Memory B cell (primary cell): ENCODE measurements at regions not wholly inside any gene's neighbourhood (a gene's known extent, or its start where the extent isn't known, plus 50 kb on each side); places are given as distances from the start of the nearest gene placed in this dataset.

ENCODE experiments used
- ATAC-seq: fragments of 150-1000 bp; cut with Tn5 transposase; 2 replicates; pipeline ENCODE4 v1.10.0; 2021; ENCODE audit warnings: low read depth, mild to moderate bottlenecking, moderate library complexity
- DNase-seq, 2 donors: peaks; one replicate each; pipeline ENCODE4 v3.0.0; 2022; ENCODE audit warnings: low spot score in 2 of 2
- H3K27ac Mint-ChIP-seq: one replicate; pipeline ENCODE4 v1.8.0; 2022; ENCODE audit warnings: mild to moderate bottlenecking, moderate library complexity, mixed read lengths
- H3K27me3 Mint-ChIP-seq: one replicate; pipeline ENCODE4 v1.8.0; 2022; ENCODE audit warnings: mixed read lengths
- H3K36me3 Mint-ChIP-seq: one replicate; pipeline ENCODE4 v1.8.0; 2022; ENCODE audit warnings: mild to moderate bottlenecking, mixed read lengths
- H3K4me1 Mint-ChIP-seq: one replicate; pipeline ENCODE4 v1.8.0; 2022; ENCODE audit warnings: mixed read lengths
- H3K4me3 Mint-ChIP-seq: one replicate; pipeline ENCODE4 v1.8.0; 2022; ENCODE audit warnings: mild to moderate bottlenecking, moderate library complexity, mixed read lengths
- H3K9me3 Mint-ChIP-seq: one replicate; pipeline ENCODE4 v1.8.0; 2022; ENCODE audit warnings: mixed read lengths

- no peaks in the 10 kb centered on the region for H3K9me3 Mint-ChIP-seq
- ATAC-seq (no peak), DNase-seq (no peak)
- no peak overlapping the region for H3K4me3 Mint-ChIP-seq
- H3K4me1 Mint-ChIP-seq, result peaks cover 6% of the 10 kb centered on the region
- H3K36me3 Mint-ChIP-seq, result no peaks in the 10 kb centered on the region
- peaks cover 27% of the 10 kb centered on the region for H3K27me3 Mint-ChIP-seq
- H3K27ac Mint-ChIP-seq, result no peak overlapping the region
These were observed 131.6 kb downstream of the TPRA1 start for GRCh38 chr3:127458696-127459604.

- ATAC-seq (no peak), DNase-seq (no peak)
- H3K4me3 Mint-ChIP-seq, result no peak overlapping the region
- peaks cover 6% of the 10 kb centered on the region for H3K4me1 Mint-ChIP-seq
- no peaks in the 10 kb centered on the region for H3K36me3 Mint-ChIP-seq
- peaks cover 26% of the 10 kb centered on the region for H3K27me3 Mint-ChIP-seq
- no peak overlapping the region for H3K27ac Mint-ChIP-seq
- no peaks in the 10 kb centered on the region for H3K9me3 Mint-ChIP-seq
These were observed 132.9 kb downstream of the TPRA1 start for GRCh38 chr3:127457546-127458145.

GRCh38 chr3:127457094-127457475 is 133.4 kb downstream of the TPRA1 start:
- Mint-ChIP-seq H3K9me3 (no peaks in the 10 kb centered on the region), H3K27me3 (peaks cover 30% of the 10 kb centered on the region), H3K36me3 (no peaks in the 10 kb centered on the region), H3K27ac (no peak overlapping the region), H3K4me1 (peaks cover 6% of the 10 kb centered on the region), H3K4me3 (no peak overlapping the region)
- no peak for DNase-seq
- no peak for ATAC-seq

- ATAC-seq (no peak), DNase-seq (no peak)
- H3K36me3 Mint-ChIP-seq, result no peaks in the 10 kb centered on the region
- no peak overlapping the region for H3K27ac Mint-ChIP-seq
- H3K4me1 Mint-ChIP-seq, result peaks cover 9% of the 10 kb centered on the region
- H3K9me3 Mint-ChIP-seq, result no peaks in the 10 kb centered on the region
- H3K27me3 Mint-ChIP-seq, result peaks cover 31% of the 10 kb centered on the region
- no peak overlapping the region for H3K4me3 Mint-ChIP-seq
These were observed 134.0 kb downstream of the TPRA1 start for GRCh38 chr3:127456471-127457093.

GRCh38 chr3:127455541-127456450 is 134.7 kb downstream of the TPRA1 start:
- Mint-ChIP-seq H3K27me3 (peaks cover 31% of the 10 kb centered on the region), H3K36me3 (no peaks in the 10 kb centered on the region), H3K9me3 (no peaks in the 10 kb centered on the region), H3K4me3 (no peak overlapping the region), H3K4me1 (peaks cover 9% of the 10 kb centered on the region), H3K27ac (no peak overlapping the region)
- ATAC-seq, result peak; percentile 81
- peak; percentile 38 to 64 for DNase-seq

- Mint-ChIP-seq H3K4me3 (no peak overlapping the region), H3K4me1 (peaks cover 9% of the 10 kb centered on the region), H3K27me3 (peaks cover 33% of the 10 kb centered on the region)
These were observed 135.6 kb downstream of the TPRA1 start for GRCh38 chr3:127454968-127455367.

GRCh38 chr3:127454051-127454450 is 136.5 kb downstream of the TPRA1 start:
- H3K4me3 Mint-ChIP-seq, result no peak overlapping the region
- no peak for ATAC-seq
- peaks cover 9% of the 10 kb centered on the region for H3K4me1 Mint-ChIP-seq
- no peaks in the 10 kb centered on the region for H3K9me3 Mint-ChIP-seq
- H3K36me3 Mint-ChIP-seq, result no peaks in the 10 kb centered on the region
- H3K27ac Mint-ChIP-seq, result no peak overlapping the region
- peaks cover 30% of the 10 kb centered on the region for H3K27me3 Mint-ChIP-seq
- DNase-seq, result no peak

More at GRCh38 chr3:127454968-127455367, 135.6 kb downstream of the TPRA1 start:
- Mint-ChIP-seq H3K9me3 (no peaks in the 10 kb centered on the region), H3K27ac (no peak overlapping the region), H3K36me3 (no peaks in the 10 kb centered on the region)
- no peak for ATAC-seq
- no peak for DNase-seq

- ATAC-seq, result no peak
These were observed 138.2 kb downstream of the TPRA1 start for GRCh38 chr3:127452321-127452821.

GRCh38 chr3:127451321-127451720 is 139.2 kb downstream of the TPRA1 start:
- Mint-ChIP-seq H3K4me1 (peaks cover 7% of the 10 kb centered on the region), H3K27ac (no peak overlapping the region), H3K27me3 (peaks cover 27% of the 10 kb centered on the region), H3K9me3 (no peaks in the 10 kb centered on the region), H3K36me3 (no peaks in the 10 kb centered on the region), H3K4me3 (no peak overlapping the region)
- ATAC-seq (no peak), DNase-seq (no peak)

More at GRCh38 chr3:127452321-127452821, 138.2 kb downstream of the TPRA1 start:
- Mint-ChIP-seq H3K4me3 (no peak overlapping the region), H3K27me3 (peaks cover 29% of the 10 kb centered on the region), H3K9me3 (no peaks in the 10 kb centered on the region), H3K36me3 (no peaks in the 10 kb centered on the region), H3K27ac (no peak overlapping the region), H3K4me1 (peaks cover 7% of the 10 kb centered on the region)
- no peak for DNase-seq

GRCh38 chr3:127450331-127450730 is 140.2 kb downstream of the TPRA1 start:
- H3K27ac Mint-ChIP-seq, result no peak overlapping the region
- DNase-seq, result no peak
- no peaks in the 10 kb centered on the region for H3K9me3 Mint-ChIP-seq
- no peak overlapping the region for H3K4me3 Mint-ChIP-seq
- peaks cover 25% of the 10 kb centered on the region for H3K27me3 Mint-ChIP-seq
- no peaks in the 10 kb centered on the region for H3K36me3 Mint-ChIP-seq
- no peak for ATAC-seq
- H3K4me1 Mint-ChIP-seq, result peaks cover 6% of the 10 kb centered on the region

GRCh38 chr3:127449486-127450212 is 140.9 kb downstream of the TPRA1 start:
- Mint-ChIP-seq H3K4me1 (peaks cover 3% of the 10 kb centered on the region), H3K27me3 (peaks cover 23% of the 10 kb centered on the region), H3K4me3 (no peak overlapping the region), H3K36me3 (no peaks in the 10 kb centered on the region), H3K27ac (no peak overlapping the region), H3K9me3 (no peaks in the 10 kb centered on the region)
- no peak for DNase-seq
- no peak for ATAC-seq

- Mint-ChIP-seq H3K36me3 (no peaks in the 10 kb centered on the region), H3K9me3 (no peaks in the 10 kb centered on the region), H3K27me3 (peaks cover 20% of the 10 kb centered on the region), H3K4me1 (peaks cover 3% of the 10 kb centered on the region), H3K27ac (no peak overlapping the region), H3K4me3 (no peak overlapping the region)
- DNase-seq (no peak), ATAC-seq (no peak)
These were observed 141.9 kb downstream of the TPRA1 start for GRCh38 chr3:127448671-127449070.

- DNase-seq, result no peak
- peaks cover 20% of the 10 kb centered on the region for H3K27me3 Mint-ChIP-seq
- H3K27ac Mint-ChIP-seq, result no peak overlapping the region
- peaks cover 3% of the 10 kb centered on the region for H3K4me1 Mint-ChIP-seq
- no peak overlapping the region for H3K4me3 Mint-ChIP-seq
- no peaks in the 10 kb centered on the region for H3K9me3 Mint-ChIP-seq
- ATAC-seq, result no peak
- H3K36me3 Mint-ChIP-seq, result no peaks in the 10 kb centered on the region
These were observed 142.4 kb downstream of the TPRA1 start for GRCh38 chr3:127448161-127448561.
